ENCODE measurements at regions not wholly inside any gene's neighbourhood (a gene's known extent, or its start where the extent isn't known, plus 50 kb on each side); places are given as distances from the start of the nearest gene placed in this dataset.

DNA sequence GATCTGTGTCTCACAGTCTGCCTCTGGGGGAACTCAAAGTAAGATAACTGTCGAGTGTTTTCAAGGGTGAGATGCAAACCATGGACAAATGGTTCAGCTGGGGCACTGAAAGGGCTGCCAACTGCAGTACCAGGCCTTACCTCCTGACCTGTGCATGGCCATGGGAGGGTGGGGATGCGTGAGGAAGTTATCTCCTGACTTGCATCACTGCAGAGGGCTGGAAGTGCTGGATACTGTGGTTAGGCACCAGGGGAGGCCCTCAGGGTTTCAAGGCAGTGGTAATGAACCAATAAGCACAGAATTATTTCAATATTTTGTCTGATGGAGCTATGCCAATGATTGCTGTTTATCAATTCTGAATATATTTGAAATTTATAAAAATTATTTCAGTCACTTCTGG lies 159.2 kb downstream of the CYLD start:
- no peak for TF ChIP-seq EZH2 (optimal IDR thresholded peaks at IDR 0.05; ENCODE audit: low read depth, low read length)
- TF ChIP-seq EZH2phosphoT487 (IDR thresholded peaks at IDR 0.05; ENCODE audit: low read length), result no peak
- TF ChIP-seq, protein P1, sequence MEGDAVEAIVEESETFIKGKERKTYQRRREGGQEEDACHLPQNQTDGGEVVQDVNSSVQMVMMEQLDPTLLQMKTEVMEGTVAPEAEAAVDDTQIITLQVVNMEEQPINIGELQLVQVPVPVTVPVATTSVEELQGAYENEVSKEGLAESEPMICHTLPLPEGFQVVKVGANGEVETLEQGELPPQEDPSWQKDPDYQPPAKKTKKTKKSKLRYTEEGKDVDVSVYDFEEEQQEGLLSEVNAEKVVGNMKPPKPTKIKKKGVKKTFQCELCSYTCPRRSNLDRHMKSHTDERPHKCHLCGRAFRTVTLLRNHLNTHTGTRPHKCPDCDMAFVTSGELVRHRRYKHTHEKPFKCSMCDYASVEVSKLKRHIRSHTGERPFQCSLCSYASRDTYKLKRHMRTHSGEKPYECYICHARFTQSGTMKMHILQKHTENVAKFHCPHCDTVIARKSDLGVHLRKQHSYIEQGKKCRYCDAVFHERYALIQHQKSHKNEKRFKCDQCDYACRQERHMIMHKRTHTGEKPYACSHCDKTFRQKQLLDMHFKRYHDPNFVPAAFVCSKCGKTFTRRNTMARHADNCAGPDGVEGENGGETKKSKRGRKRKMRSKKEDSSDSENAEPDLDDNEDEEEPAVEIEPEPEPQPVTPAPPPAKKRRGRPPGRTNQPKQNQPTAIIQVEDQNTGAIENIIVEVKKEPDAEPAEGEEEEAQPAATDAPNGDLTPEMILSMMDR (IDR thresholded peaks at IDR 0.05; ENCODE audit: low read length), result no peak
- H3F3A ChIP-seq (ENCODE audit: insufficient read depth, low read length), result no peaks in the 10 kb centered on the region
- H3K4me2 ChIP-seq (ENCODE audit: low read depth, low read length), result no peak overlapping the region
- no peaks in the 10 kb centered on the region for H3K4me1 ChIP-seq (ENCODE audit: low read length)
- H3K27me3 ChIP-seq (replicated peaks; ENCODE audit: insufficient read depth, low read length), result no peaks in the 10 kb centered on the region
- H3K79me2 ChIP-seq (ENCODE audit: low read length), result no peaks in the 10 kb centered on the region
- H3K9ac ChIP-seq (ENCODE audit: low read length), result no peak overlapping the region
- no peaks in the 10 kb centered on the region for H4K20me1 ChIP-seq (ENCODE audit: insufficient read depth, low read length)
- no peak for DNase-seq
- H2AFZ ChIP-seq (ENCODE audit: low read length), result no peak overlapping the region
- no peaks in the 10 kb centered on the region for H3K9me2 ChIP-seq (replicated peaks; ENCODE audit: insufficient read depth, low read length)
- H3K9me3 ChIP-seq (replicated peaks; ENCODE audit: insufficient read depth, low read length), result no peaks in the 10 kb centered on the region
- no peaks in the 10 kb centered on the region for H3K36me3 ChIP-seq (replicated peaks; ENCODE audit: insufficient read depth, low read length)
- no peak overlapping the region for H3K4me3 ChIP-seq (ENCODE audit: low read length)
- H3K27ac ChIP-seq (ENCODE audit: low read length), result no peak overlapping the region

DNA sequence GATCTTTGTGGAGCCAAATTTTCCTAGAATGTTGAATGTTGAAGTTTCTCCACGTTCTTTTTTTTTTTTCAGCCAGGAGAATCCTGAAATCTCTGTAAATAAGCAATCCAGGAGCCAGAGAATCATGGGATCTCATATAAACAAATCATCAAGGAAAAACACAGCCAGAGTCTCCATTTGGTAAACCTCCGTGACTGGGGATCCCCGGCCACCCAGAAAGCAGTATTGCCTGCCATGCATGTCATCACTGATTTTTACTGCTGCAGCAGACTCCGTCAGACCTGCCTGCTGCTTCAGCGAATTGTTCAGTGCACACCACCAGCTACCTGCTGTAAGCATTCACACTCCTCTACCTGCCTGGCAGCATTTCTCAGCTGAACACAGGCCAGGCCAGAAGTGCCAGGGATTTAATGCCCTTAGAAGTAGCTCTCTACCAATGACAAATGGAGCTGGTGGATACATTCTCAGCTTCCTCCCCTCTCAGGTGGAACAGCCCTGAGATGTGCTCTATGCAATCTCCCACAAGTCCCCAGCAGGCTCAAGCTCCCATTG lies 158.6 kb downstream of the CYLD start:
- no peak for DNase-seq
- Histone ChIP-seq H3K9ac (ENCODE audit: low read length) (no peak overlapping the region), H3K27ac (ENCODE audit: low read length) (no peak overlapping the region), H3K4me2 (ENCODE audit: low read depth, low read length) (no peak overlapping the region), H3K9me3 (replicated peaks; ENCODE audit: insufficient read depth, low read length) (no peaks in the 10 kb centered on the region), H3K27me3 (replicated peaks; ENCODE audit: insufficient read depth, low read length) (no peaks in the 10 kb centered on the region), H3K79me2 (ENCODE audit: low read length) (no peaks in the 10 kb centered on the region), H2AFZ (ENCODE audit: low read length) (no peak overlapping the region), H3K4me1 (ENCODE audit: low read length) (no peaks in the 10 kb centered on the region), H4K20me1 (ENCODE audit: insufficient read depth, low read length) (no peaks in the 10 kb centered on the region), H3F3A (ENCODE audit: insufficient read depth, low read length) (no peaks in the 10 kb centered on the region), H3K36me3 (replicated peaks; ENCODE audit: insufficient read depth, low read length) (no peaks in the 10 kb centered on the region), H3K9me2 (replicated peaks; ENCODE audit: insufficient read depth, low read length) (no peaks in the 10 kb centered on the region), H3K4me3 (ENCODE audit: low read length) (no peak overlapping the region)
- TF ChIP-seq EZH2 (optimal IDR thresholded peaks at IDR 0.05; ENCODE audit: low read depth, low read length), result no peak
- TF ChIP-seq, protein P1 (IDR thresholded peaks at IDR 0.05; ENCODE audit: low read length), result no peak
- no peak for TF ChIP-seq EZH2phosphoT487 (IDR thresholded peaks at IDR 0.05; ENCODE audit: low read length)

- no peaks in the 10 kb centered on the region for H3K79me2 ChIP-seq (ENCODE audit: low read length)
- TF ChIP-seq, protein P1 (IDR thresholded peaks at IDR 0.05; ENCODE audit: low read length), result no peak
- TF ChIP-seq EZH2 (optimal IDR thresholded peaks at IDR 0.05; ENCODE audit: low read depth, low read length) (no peak), EZH2phosphoT487 (IDR thresholded peaks at IDR 0.05; ENCODE audit: low read length) (no peak)
- H3K9me3 ChIP-seq (replicated peaks; ENCODE audit: insufficient read depth, low read length), result no peaks in the 10 kb centered on the region
Observed at GRCh38 chr16:50899951-50900350, 158.1 kb downstream of the CYLD start.

More at GRCh38 chr16:50899951-50900350, 158.1 kb downstream of the CYLD start:
- Histone ChIP-seq H3K36me3 (replicated peaks; ENCODE audit: insufficient read depth, low read length) (no peaks in the 10 kb centered on the region), H2AFZ (ENCODE audit: low read length) (no peak overlapping the region), H3F3A (ENCODE audit: insufficient read depth, low read length) (no peaks in the 10 kb centered on the region), H4K20me1 (ENCODE audit: insufficient read depth, low read length) (no peaks in the 10 kb centered on the region), H3K9me2 (replicated peaks; ENCODE audit: insufficient read depth, low read length) (no peaks in the 10 kb centered on the region), H3K4me2 (ENCODE audit: low read depth, low read length) (no peak overlapping the region), H3K4me1 (ENCODE audit: low read length) (no peaks in the 10 kb centered on the region), H3K27ac (ENCODE audit: low read length) (no peak overlapping the region), H3K9ac (ENCODE audit: low read length) (no peak overlapping the region), H3K4me3 (ENCODE audit: low read length) (no peak overlapping the region), H3K27me3 (replicated peaks; ENCODE audit: insufficient read depth, low read length) (no peaks in the 10 kb centered on the region)
- DNase-seq, result no peak

Data from MM.1S (cell line).